NCI-H2107 treated with DMSO at 0.1 percent for 48 hours (cell line): ENCODE measurements at regions not wholly inside any gene's neighbourhood (a gene's known extent, or its start where the extent isn't known, plus 50 kb on each side); places are given as distances from the start of the nearest gene placed in this dataset.

Experiments
- DNase-seq: peaks from one replicate; lab custom pipeline; 2025; ENCODE audit not compliant: unreplicated experiment; lab: John Stamatoyannopoulos, UW

DNA sequence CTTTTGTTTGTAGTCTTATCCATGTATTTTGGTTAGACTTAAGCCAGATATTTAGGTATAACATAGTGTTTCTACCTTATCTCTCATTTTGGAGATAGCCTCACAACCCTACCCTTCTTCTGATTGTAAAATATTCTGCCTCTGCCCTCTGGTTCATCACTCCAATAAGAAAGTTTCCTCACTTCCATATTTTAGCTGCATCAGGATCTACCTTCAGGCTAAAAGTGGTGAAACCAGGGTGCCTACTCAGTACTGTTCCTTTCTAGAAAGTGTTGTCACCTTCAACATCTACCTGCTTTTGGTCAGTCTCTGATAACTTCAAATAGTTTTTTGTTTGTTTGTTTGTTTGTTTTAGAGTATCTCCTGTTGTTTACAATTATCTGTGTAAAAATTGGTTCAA, 294.6 kb downstream of the ANXA1 start:
- no peak for DNase-seq

DNA sequence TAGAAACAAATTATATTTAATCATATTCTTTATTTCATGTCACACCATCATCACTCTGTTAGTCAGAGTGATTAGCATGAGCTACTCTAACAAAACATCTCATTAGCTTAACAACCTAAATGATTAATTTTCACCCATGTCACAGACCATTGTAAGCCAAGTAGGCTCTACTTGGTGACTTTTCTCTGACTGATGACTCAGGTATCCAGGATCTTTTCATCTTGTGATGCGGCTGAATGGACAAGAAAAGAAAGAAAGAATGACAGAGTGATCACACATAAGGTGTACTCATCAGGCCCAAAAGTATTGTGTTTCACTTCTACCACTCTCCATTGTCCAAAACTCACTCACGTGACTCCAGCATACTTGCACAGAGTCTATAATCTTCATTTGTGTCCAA, 299.3 kb downstream of the ANXA1 start:
- peak; percentile 17 for DNase-seq

DNA sequence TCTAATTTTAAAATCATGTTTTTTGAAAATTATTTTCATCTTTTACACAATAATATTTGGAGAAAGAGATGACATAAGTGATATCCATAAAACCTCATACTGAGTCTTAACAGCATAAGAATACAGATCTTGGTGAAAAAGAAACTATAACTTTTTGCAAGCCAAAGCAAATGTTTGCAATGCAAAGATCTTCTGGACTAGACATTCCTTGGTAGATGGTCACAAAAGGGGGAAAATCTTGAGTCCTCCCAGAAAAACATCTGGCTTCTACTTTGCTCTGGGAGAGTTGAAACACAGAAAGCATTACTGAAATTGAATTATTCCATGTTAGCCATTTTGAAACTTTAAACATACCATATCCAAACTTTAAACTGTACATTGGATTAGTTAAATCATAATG, 308.2 kb downstream of the ANXA1 start:
- no peak for DNase-seq

DNA sequence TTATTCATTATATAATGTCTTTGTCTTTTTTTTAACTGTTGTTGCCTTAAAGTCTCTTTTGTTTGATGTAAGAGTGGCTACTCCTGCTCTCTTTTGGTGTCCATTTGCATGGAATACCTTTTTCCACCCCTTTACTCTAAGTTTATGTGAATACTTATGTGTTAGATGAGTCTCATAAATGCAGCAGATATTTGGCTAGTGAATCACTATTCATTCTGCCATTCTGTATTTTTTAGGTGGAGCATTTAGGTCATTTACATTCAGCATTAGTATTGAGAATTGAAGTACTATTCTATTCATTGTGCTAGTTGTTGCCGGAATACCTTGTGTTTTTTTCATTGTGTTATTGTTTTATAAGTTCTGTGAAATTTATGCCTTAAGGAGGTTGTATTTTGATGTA, 317.1 kb downstream of the ANXA1 start:
- no peak for DNase-seq

DNA sequence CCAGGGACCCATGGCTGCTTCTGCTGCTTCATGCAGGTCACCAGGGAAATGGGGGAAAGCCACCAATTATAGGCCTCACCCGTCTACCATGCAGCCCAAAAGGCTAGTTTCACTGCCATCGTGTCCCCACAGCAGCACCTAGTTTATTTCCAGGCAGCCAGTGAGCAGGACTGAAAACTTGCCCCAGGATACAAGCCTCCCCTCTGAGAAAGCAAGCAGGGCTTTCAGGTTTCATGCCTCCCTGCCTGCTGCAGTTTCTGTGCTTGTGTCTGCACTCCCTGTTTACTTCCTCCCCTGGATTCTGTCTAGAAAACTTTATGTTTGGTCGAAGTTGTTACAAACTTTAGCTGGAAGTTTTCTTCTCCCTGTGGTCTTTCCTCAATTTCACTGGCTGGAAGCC, 319.1 kb downstream of the ANXA1 start:
- no peak for DNase-seq

DNA sequence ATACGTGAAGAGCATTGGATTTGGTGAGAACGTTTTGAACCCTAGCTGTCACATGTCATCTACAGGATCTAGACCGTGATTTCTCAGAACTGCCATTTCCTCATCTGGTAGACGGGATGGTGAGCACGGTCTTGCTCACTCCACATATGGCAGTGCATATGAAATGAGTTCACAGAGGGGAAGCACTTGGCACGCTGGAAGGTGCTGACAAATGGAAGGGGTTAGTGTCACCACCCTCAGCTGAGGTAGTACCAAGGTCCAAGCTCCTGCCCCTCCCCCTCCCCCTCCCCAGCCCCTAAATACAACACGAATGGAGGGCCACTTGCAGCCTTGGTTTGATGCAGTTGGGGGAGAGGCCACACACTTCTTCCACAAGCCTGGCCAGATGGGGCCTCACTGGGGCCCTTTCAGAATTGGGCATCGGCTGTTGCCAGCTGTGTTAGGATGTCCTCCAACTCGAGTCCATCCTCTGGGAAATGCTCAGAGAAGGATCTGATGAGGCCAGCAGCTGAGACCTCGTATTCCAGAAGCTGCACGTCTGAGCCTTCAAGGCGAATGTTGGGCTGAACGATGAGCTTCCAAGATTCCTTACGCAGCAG, 322.4 kb downstream of the ANXA1 start:
- DNase-seq, result no peak

DNA sequence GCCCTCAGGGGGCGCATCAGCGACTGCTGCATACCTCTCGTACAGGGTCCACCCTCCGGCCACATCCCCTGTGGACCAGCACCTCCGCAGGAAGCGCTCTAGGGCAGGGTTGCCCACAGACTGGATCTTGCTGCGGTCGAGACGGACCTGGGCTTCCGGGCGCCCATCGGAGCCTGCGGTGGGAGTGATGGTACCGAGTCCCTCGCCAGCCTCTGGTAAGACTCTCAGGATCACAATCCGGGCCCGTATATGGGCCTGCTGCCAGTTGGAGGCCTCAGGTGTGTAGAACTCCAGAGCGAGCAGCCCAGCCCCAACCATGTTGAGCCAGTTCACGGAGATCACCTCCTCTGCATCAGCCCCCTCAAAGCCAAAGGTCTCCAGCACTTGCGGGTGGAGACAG, 323.0 kb downstream of the ANXA1 start:
- no peak for DNase-seq

DNA sequence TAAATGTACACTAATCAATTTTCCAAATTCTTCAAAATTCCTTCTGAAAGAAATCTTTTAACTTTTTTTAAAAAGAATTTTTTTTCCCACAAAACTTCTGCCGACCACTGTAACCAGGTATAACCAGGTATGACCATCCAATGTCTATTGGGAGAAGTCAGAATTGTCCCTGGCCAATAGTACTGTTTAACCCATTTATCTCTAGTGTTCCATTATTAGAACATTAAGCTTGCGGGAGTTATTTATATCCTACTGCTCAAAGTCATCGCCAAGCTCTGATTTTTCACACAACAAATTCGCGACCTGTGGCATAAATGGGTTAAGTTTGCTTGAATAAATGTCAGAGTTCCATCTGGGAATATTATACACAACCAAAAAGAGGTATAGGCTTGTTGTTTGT, 343.2 kb downstream of the ANXA1 start:
- DNase-seq, result no peak

DNA sequence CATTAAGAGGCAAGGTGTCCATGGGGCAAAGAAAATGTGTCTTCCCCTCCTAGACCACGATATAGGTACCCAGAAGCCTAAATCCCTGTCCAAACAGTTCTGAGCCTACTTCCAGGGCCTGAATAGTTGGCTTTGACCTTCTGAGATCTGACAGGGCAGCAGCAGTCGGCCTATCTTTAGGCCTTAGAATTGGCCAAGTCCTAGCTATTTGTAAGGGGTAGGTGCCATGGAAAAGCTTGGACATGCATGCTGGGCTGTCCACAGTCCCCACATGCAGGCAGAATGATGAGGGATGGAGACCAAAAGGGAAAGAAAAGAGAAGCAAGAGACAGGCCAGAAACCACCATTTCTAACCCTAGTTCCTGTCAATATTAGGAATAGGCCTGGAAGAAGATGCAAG, 346.1 kb downstream of the ANXA1 start:
- DNase-seq, result no peak

DNA sequence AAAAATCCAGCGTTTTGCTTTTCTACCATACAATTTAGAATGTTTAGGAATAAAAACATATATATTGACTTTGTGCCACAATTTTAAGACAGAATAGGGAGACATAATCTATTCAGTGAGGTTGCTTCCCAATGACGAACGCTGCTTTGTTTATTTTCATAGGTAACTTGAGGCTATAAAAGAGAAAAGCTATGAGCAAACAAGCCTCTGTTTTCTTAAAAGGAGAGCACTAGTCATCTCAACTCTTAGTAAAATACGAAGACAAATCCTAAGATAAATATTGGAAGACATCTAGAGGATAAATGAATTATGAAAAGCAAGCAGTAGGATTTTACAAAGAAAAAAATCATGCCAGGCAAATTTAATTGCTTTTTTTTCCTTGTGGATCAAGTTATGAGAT, 363.6 kb downstream of the ANXA1 start:
- no peak for DNase-seq

DNA sequence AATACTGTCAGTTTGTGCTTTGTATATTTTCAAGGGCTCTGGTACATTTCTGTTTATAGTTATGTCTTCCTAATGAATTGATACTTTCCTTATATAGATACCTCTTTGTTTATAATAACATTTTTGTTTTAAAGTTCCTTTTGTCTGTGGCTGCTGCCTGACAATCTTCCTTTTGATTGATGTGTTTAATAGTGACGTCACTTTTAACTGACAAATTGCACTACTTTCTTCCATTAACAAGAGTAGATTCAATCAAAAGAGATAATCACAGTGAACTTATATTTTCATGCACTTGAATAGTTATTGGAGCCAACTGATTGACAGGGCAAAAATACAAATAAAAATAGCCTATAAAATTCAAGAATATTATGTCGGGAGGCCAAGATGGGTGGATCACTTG, 371.7 kb downstream of the ANXA1 start:
- no peak for DNase-seq

DNA sequence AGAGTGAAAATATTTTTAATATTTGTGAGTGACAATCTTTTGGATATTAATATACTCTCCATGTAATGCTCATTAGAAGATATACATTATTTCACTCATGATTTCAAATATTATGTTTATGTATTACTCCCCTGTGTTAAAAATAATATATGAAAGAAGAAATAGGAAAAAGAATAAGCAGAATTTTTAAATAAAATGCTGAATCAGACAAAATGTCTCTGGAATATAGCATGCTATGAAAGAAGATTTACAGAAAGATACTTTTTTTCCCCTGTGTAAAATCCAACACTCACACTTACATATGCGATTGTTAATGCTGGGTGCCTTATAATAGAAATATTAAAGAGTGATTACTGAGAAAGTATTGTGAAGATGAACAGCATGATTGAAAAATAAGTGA, 373.7 kb downstream of the ANXA1 start:
- no peak for DNase-seq

DNA sequence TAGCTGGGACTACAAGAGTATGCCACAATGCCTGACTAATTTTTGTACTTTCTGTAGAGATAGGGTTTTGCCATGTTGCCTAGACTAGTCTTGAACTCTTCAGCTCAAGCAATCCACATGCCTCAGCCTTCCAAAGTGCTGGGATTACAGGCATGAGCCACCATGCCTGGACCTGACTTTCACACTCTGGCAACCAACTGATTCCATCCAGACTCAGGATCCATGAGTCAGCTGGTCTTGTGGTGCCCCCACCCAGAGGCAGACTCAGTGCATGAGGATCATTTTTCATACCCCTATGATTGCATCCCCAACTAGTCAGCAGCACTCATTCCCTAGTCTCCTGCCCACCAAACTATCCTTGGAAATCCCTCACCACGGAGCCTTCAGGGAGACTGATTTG, 375.9 kb downstream of the ANXA1 start:
- DNase-seq, result no peak

DNA sequence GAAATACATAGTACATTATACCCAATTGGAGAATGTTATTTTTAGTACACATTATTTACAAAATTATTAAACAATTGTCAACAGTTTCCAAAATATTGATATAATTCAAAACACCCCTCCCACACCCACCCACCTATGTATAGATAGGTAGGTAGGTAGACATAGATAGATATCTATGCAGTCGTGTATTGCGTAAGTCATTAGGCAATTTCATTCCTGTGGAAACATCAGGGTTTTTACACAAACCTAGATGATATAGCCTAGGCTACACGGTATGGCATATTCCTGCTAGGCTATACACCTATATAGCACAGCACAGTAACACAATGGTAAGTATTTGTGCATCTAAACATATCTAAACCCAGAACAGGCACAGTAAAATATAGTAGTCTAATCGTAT, 377.3 kb downstream of the ANXA1 start:
- DNase-seq, result no peak

DNA sequence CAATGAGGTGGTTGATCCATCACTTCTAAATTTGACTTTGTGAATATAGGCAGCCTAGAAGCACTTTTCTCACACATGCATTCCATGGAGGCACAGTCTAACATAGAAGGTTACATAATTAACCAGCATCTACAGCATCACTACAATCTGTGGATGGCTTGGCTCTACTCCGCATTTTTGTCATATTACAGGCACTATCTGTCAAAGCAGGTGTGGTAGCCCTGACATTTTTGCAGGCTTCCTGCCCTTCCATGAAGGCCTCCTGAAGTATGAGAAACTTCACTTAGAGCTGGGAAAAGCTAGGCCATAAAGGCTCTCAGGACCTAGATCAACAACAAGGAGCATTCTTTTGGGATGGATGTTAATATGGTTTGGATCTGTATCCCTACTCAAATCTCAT, 378.0 kb downstream of the ANXA1 start:
- DNase-seq, result no peak

DNA sequence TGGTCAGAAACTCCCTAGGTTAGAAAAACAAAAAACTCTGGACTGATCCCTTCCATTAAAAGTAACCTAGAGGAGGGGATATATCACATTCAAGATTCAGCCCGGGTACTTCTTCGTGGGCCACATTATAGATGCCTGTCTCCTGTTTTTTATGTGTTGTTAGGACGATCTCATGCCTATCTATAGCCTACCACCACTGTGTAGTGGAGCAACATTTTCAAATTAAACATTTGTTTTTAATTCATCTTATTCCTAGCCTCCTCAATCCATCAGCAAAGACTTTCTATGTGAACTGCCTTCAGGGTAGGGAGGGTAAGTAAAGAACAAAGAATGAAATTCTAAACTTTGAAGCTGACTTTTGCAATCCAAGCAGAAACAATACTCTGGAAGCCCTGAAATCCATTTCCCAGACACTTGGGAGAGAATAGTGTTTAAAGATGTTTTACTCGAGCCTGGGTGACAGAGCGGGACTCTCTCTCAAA, 379.4 kb downstream of the ANXA1 start:
- DNase-seq, result no peak

DNA sequence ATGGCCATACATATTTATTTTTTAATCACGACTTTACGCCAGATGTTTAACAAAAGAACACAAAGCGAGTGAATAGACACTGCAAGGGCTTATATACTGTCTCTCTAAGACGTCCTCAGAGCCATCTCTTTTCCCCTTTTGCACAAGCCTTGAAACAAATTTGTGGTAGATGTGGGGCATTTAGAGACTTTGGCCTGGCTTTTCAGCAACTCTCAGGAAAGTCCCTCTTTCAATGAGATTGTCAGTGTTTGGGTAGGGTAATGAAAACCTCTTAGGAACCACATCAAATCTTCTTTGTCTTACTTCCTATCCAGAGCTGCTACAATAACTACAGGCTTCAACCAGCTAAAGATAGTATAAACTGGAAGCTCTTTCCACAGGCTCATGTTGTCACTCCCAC, 380.0 kb downstream of the ANXA1 start:
- DNase-seq, result no peak

DNA sequence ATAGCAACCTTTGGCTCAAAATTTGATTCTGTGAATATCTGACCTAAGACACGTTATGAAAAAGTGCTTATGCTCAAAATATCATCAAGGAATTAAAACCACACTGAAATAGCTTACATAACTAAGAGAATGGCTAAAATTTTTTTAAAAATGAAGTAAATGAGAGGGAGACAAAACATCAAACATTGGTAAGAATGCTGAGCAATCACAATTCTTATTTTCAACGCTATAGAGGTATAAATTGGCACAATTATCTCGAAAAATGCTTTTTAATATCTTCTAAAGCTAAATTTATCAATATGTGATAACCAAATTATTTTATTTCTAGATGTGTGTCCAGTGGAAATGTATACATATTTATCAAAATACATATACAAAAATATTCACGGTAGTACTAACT, 381.3 kb downstream of the ANXA1 start:
- no peak for DNase-seq

DNA sequence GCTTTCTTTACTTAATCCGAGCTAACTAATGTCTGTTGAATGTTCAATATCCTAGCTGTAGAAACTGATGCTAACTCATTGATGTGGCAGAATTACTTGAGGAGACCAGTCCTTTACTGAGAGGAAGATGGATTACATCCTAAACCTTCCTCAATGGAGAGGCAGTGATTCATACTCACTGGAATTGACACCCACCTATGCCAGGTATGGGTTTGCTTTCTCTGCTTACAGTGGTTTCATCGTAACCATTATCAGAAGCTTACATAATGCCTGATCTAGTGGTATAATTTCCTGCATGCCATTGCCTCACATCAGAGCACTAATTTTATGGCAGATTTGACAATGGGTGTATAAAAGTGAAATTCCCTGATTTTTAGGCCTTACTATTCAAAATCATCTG, 384.7 kb downstream of the ANXA1 start:
- no peak for DNase-seq

DNA sequence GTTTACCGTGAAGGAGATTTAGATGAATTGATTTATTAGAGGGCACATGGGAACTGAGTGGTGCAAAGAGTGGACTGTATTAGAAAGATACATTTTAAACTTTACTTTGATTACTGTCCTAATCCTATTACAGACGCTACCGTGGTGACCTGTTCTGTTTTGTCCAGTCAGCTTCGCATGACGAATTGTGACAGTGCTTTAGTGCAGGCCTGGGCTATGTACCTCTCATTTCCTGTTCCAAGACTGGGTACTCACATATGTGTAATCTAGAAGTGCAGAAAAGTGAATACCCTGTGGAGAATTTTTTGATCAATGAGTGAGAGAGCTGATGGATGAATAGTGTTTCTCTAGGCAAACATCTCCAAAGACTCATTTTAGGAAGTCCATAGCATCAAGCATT, 385.9 kb downstream of the ANXA1 start:
- DNase-seq, result no peak

DNA sequence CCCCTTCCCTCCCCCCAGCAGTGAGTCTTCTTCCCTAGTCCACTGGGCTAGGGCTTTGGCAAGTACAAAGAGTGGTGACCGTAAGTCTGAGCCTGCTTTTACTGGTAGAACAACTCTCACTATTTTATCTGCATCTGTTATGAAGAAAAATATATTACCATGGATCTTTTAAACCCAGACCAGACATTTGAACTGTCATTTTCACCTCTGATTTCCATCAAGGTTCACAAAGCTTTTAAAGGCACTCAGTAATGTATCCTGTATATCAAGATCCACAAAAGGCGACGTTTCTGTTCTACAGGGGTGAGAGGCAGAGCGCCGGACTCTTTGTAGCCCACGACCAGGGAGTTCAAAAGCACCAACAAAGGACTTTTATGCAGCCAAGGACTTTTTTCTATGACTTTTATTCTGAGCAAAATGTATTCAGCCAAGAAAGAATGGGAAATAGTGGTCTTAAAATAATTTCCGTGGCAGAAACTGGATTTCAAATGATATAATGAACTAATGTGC, 388.3 kb downstream of the ANXA1 start:
- DNase-seq, result no peak

DNA sequence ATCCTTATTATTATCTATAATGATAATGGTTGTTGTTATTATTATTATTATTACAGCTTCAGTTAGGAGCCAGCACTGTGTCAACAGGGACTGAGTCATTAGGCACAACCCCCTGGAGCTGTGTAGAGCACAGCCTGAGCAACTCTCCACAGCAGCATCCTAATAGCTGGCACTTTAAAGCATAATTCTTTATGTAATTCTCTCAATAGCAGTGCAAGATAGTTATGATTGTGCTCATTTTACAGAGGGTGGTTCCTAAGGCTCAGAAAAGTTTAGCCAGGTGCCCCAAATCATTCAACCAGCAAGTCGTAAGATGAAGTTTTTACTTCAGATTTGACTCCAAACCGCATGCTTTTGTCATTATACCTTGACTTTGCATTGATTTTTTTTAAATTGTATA, 390.3 kb downstream of the ANXA1 start:
- no peak for DNase-seq

DNA sequence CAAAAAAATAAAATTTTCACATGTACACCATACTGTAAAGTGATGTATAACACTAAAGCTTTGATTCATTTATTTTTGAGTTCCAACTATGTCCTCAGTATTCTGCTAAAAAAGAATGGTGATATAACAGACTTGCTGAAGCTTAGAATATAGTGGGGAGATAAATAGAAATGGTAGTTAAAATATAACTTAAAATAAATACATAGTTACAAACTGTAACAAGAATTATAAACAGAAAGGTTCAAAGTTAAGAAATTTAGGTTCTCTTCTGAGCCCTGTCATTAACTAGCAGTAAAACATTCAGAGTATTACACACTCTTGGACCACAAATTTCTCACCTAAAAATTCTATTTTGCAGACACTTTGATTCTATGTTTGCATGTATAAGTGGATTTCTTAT, 392.1 kb downstream of the ANXA1 start:
- no peak for DNase-seq

DNA sequence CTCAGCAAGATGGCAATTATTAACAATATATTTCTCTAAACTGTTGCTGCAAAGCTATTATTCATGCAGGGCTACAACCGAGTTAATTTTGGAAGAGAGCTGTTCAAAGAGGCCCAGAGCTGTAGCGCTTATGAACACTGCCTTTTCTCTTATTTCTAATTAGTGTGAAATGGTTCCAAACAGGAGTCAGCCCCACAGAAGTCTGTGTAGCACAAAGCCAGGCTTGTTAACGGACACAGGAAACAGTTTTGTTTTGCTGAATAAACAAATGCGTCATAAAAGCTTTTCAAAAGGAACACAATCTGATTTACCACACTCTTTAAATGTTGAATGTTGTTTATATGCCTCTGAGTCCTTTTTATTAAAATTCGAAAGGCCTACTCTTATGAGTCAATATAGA, 396.5 kb downstream of the ANXA1 start:
- DNase-seq, result peak; percentile 72
